ENCODE measurements at regions not wholly inside any gene's neighbourhood (a gene's known extent, or its start where the extent isn't known, plus 50 kb on each side); places are given as distances from the start of the nearest gene placed in this dataset.

GRCh38 chr4:133775881-133776280 is 425.7 kb downstream of the PABPC4L start:
- Histone ChIP-seq H3K9me3 (ENCODE audit: low read length) (no peaks in the 10 kb centered on the region), H2AFZ (ENCODE audit: low read depth, low read length) (no peak overlapping the region), H3K79me2 (replicated peaks; ENCODE audit: insufficient read depth, low read length) (no peaks in the 10 kb centered on the region), H3K36me3 (ENCODE audit: insufficient read depth, low read length) (no peaks in the 10 kb centered on the region), H3F3A (ENCODE audit: insufficient read depth, low read length, poor library complexity, severe bottlenecking) (no peaks in the 10 kb centered on the region), H3K27ac (ENCODE audit: low read length) (no peak overlapping the region), H3K9me2 (ENCODE audit: insufficient read depth, low read length) (no peaks in the 10 kb centered on the region), H3K9ac (ENCODE audit: low read length) (no peak overlapping the region), H3K27me3 (ENCODE audit: insufficient read depth, low read depth, low read length) (no peaks in the 10 kb centered on the region), H4K20me1 (ENCODE audit: insufficient read depth) (no peaks in the 10 kb centered on the region), H3K4me3 (ENCODE audit: low read length) (no peak overlapping the region), H3K4me2 (ENCODE audit: low read length) (no peak overlapping the region)
- TF ChIP-seq TAF1 (IDR thresholded peaks at IDR 0.05; ENCODE audit: low read depth), result no peak
- no peak for TF ChIP-seq RAD21 (conservative IDR thresholded peaks at IDR 0.05)
- TF ChIP-seq POLR2AphosphoS5 (IDR thresholded peaks at IDR 0.05), result no peak
- TF ChIP-seq SMC3 (conservative IDR thresholded peaks at IDR 0.05; ENCODE audit: poor library complexity), result no peak
- no peak for TF ChIP-seq EZH2 (IDR thresholded peaks at IDR 0.05; ENCODE audit: borderline replicate concordance, insufficient read depth, low read length, poor library complexity, severe bottlenecking)
- TF ChIP-seq CTCF (IDR thresholded peaks at IDR 0.05; ENCODE audit: poor library complexity, severe bottlenecking), result no peak
- no peak for TF ChIP-seq MXI1 (conservative IDR thresholded peaks at IDR 0.05; ENCODE audit: poor library complexity, severe bottlenecking)
- TF ChIP-seq REST (IDR thresholded peaks at IDR 0.05; ENCODE audit: borderline replicate concordance), result no peak

GRCh38 chr4:133775469-133775868 is 426.1 kb downstream of the PABPC4L start:
- H3F3A ChIP-seq (ENCODE audit: insufficient read depth, low read length, poor library complexity, severe bottlenecking), result no peaks in the 10 kb centered on the region
- H3K9me2 ChIP-seq (ENCODE audit: insufficient read depth, low read length), result no peaks in the 10 kb centered on the region
- H3K9ac ChIP-seq (ENCODE audit: low read length), result no peak overlapping the region
- H3K79me2 ChIP-seq (replicated peaks; ENCODE audit: insufficient read depth, low read length), result no peaks in the 10 kb centered on the region
- no peak overlapping the region for H2AFZ ChIP-seq (ENCODE audit: low read depth, low read length)
- no peak overlapping the region for H3K4me3 ChIP-seq (ENCODE audit: low read length)
- H3K27ac ChIP-seq (ENCODE audit: low read length), result no peak overlapping the region
- H3K27me3 ChIP-seq (ENCODE audit: insufficient read depth, low read depth, low read length), result no peaks in the 10 kb centered on the region
- no peak overlapping the region for H3K4me2 ChIP-seq (ENCODE audit: low read length)
- no peaks in the 10 kb centered on the region for H3K9me3 ChIP-seq (ENCODE audit: low read length)
- H3K36me3 ChIP-seq (ENCODE audit: insufficient read depth, low read length), result no peaks in the 10 kb centered on the region
- TF ChIP-seq RAD21 (conservative IDR thresholded peaks at IDR 0.05) (no peak), REST (IDR thresholded peaks at IDR 0.05; ENCODE audit: borderline replicate concordance) (no peak), EP300 (conservative IDR thresholded peaks at IDR 0.05; ENCODE audit: poor library complexity, severe bottlenecking) (no peak), EZH2 (IDR thresholded peaks at IDR 0.05; ENCODE audit: borderline replicate concordance, insufficient read depth, low read length, poor library complexity, severe bottlenecking) (no peak), POLR2AphosphoS5 (IDR thresholded peaks at IDR 0.05) (no peak), SMC3 (conservative IDR thresholded peaks at IDR 0.05; ENCODE audit: poor library complexity) (no peak), CTCF (IDR thresholded peaks at IDR 0.05; ENCODE audit: poor library complexity, severe bottlenecking) (no peak), TAF1 (IDR thresholded peaks at IDR 0.05; ENCODE audit: low read depth) (no peak), MXI1 (conservative IDR thresholded peaks at IDR 0.05; ENCODE audit: poor library complexity, severe bottlenecking) (no peak)
- H4K20me1 ChIP-seq (ENCODE audit: insufficient read depth), result no peaks in the 10 kb centered on the region

All from neural cell (in vitro differentiated cells).